Urothelium cell line (cell line): ENCODE measurements at regions not wholly inside any gene's neighbourhood (a gene's known extent, or its start where the extent isn't known, plus 50 kb on each side); places are given as distances from the start of the nearest gene placed in this dataset.
"Not testable (repeated sequence)": the region's sequence is repeated elsewhere in the genome, so short reads cannot be mapped to it uniquely, and the experiment has no call there.

Experiments used
- DNase-seq: peaks from one replicate; pipeline ENCODE4 v3.0.0; 2011; ENCODE audit warnings: low spot score, mixed read lengths
- FAIRE-seq: peaks from 2 replicates; lab custom pipeline; 2011; peaks lifted over from hg19 to GRCh38; lab: Jason Lieb, UNC

GRCh38 chr9:135305546-135306180 lies 173.9 kb upstream of the PPP1R26 start:
- DNase-seq: no peak
- no peak for FAIRE-seq

- DNase-seq: no peak
- FAIRE-seq: no peak
Measured at GRCh38 chr9:135306699-135307098, 172.9 kb upstream of the PPP1R26 start.

- no peak for DNase-seq
- FAIRE-seq: no peak
Measured at GRCh38 chr9:135307300-135307699, 172.3 kb upstream of the PPP1R26 start.

- not testable (repeated sequence) for DNase-seq, FAIRE-seq
Measured at GRCh38 chr9:135307919-135308318, 171.7 kb upstream of the PPP1R26 start.

GRCh38 chr9:135308821-135309762 lies 170.5 kb upstream of the PPP1R26 start:
- no peak for DNase-seq
- FAIRE-seq: no peak

- no peak for DNase-seq
- no peak for FAIRE-seq
Measured at GRCh38 chr9:135309763-135310125, 169.8 kb upstream of the PPP1R26 start.

GRCh38 chr9:135310134-135310533 lies 169.4 kb upstream of the PPP1R26 start:
- DNase-seq (no peak), FAIRE-seq (no peak)

- no peak for FAIRE-seq
- no peak for DNase-seq
Measured at GRCh38 chr9:135315572-135315971, 164.0 kb upstream of the PPP1R26 start.

GRCh38 chr9:135320331-135320730 lies 159.3 kb upstream of the PPP1R26 start:
- DNase-seq: no peak
- no peak for FAIRE-seq

GRCh38 chr9:135320943-135321342 lies 158.6 kb upstream of the PPP1R26 start:
- DNase-seq (no peak), FAIRE-seq (no peak)

GRCh38 chr9:135321580-135321979 lies 158.0 kb upstream of the PPP1R26 start:
- FAIRE-seq (no peak), DNase-seq (no peak)

- DNase-seq (no peak), FAIRE-seq (no peak)
Measured at GRCh38 chr9:135324329-135324728, 155.3 kb upstream of the PPP1R26 start.

GRCh38 chr9:135326141-135326540 lies 153.4 kb upstream of the PPP1R26 start:
- FAIRE-seq (no peak), DNase-seq (no peak)

- FAIRE-seq: no peak
- no peak for DNase-seq
Measured at GRCh38 chr9:135326633-135327152, 152.9 kb upstream of the PPP1R26 start.

GRCh38 chr9:135328485-135329417 lies 150.8 kb upstream of the PPP1R26 start:
- DNase-seq: no peak
- FAIRE-seq: no peak

GRCh38 chr9:135329571-135330306 lies 149.8 kb upstream of the PPP1R26 start:
- no peak for FAIRE-seq

GRCh38 chr9:135330307-135330631 lies 149.3 kb upstream of the PPP1R26 start:
- no peak for DNase-seq
- FAIRE-seq: no peak

More at GRCh38 chr9:135329571-135330306, 149.8 kb upstream of the PPP1R26 start:
- no peak for DNase-seq

GRCh38 chr9:135330685-135331590 lies 148.6 kb upstream of the PPP1R26 start:
- FAIRE-seq: peak; percentile 85
- DNase-seq: no peak

- no peak for FAIRE-seq
Measured at GRCh38 chr9:135332516-135332915, 147.1 kb upstream of the PPP1R26 start.

More at GRCh38 chr9:135332516-135332915, 147.1 kb upstream of the PPP1R26 start:
- DNase-seq: no peak
